Fibroblast of skin of back (primary cell): ENCODE measurements at regions not wholly inside any gene's neighbourhood (a gene's known extent, or its start where the extent isn't known, plus 50 kb on each side); places are given as distances from the start of the nearest gene placed in this dataset.
"Not testable (repeated sequence)": the region's sequence is repeated elsewhere in the genome, so short reads cannot be mapped to it uniquely, and the experiment has no call there.

Experiments
- DNase-seq: peaks from one replicate; pipeline ENCODE4 v3.0.0-alpha.2; 2013

- DNase-seq: no peak
Observed at GRCh38 chr4:134145369-134145768, 56.2 kb downstream of the PABPC4L start.

- DNase-seq: no peak
Observed at GRCh38 chr4:134144337-134144736, 57.3 kb downstream of the PABPC4L start.

GRCh38 chr4:134141728-134142127, 59.9 kb downstream of the PABPC4L start:
- no peak for DNase-seq

DNA sequence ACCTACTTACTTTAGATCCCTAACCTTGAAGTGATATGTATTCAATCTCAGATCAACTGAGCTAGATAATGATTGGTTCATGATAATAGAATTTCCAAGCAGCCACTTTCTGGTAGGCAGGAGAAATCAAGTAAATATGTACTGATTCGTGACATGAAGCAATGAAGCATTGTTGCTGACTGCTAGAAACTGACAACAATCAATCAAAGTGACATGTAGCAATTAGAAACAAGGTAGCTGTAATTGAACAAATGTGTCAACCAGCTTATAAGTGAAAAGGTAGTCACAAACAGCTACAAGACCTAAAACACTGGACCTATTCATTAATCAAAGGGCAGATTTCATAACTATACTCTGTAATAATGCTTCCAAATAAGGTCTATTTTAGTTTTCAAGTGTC, 62.4 kb downstream of the PABPC4L start:
- no peak for DNase-seq

GRCh38 chr4:134132086-134132783, 69.4 kb downstream of the PABPC4L start:
- no peak for DNase-seq

DNA sequence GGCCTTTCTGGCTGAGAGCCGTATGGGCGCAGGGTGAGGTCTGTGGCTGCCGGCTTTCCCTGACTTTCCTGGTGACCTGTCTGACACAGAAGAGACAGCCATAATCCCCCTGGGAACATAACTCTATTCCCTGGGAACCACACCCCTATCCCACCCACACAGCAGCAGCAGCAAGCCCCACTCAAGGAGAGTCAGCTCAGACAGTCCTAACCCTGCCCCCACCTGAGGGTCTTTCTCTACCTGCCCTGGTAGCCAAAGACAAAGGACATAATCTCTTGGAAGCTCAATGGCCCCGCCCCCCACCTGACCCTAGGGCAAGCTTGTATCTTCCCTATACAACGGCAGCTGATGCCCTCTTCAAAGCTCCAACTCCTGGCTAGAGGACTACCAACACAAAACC, 74.6 kb downstream of the PABPC4L start:
- DNase-seq: no peak

DNA sequence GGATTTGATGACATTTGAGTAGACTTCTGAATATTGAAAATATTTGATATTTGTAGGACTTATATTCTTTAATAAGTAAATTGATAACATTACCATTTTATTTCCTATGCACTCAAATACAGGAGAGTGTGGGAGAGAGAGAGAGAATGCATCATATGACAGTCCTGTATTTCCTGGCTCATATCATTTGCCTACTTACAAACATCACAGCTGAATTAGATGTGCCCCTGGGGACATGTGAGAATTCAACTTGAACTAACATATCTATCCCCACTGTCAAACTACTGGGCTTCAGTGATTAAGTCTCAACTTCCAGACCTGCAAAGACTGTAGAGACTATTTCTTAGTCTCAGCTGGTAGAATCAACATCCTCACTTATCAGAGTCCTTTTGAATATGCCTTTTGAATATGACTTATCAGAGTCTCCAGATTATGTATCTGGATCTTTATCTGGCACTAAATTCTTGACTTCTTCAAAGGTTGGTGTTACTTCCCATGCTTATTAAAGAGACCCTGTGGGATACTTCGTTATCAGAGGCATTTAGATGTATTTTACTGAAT, 75.5 kb downstream of the PABPC4L start:
- DNase-seq: no peak

DNA sequence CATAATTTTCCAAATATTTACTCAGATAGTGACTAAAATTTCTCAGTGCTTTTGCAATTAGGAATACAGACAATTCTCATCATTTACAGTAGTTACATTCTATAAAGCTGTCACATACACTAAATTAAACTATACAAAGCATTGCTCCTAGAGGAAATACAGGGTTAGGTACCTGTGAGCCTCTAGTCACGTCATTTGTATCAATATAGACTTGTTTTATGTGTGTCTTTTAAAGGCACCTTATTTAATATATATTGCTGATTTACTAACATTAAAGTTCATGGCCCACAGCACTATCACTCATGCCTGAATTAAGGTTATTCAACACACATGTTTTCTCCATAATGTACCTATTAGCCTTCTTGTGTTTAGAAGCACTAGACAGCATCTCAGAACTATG, 78.7 kb downstream of the PABPC4L start:
- no peak for DNase-seq

- DNase-seq: no peak
Observed at GRCh38 chr4:134117392-134118183, 84.0 kb downstream of the PABPC4L start.

GRCh38 chr4:134089885-134090284, 111.7 kb downstream of the PABPC4L start:
- no peak for DNase-seq

- no peak for DNase-seq
Observed at GRCh38 chr4:134085496-134085895, 116.1 kb downstream of the PABPC4L start.

GRCh38 chr4:134079085-134079484, 122.5 kb downstream of the PABPC4L start:
- DNase-seq: not testable (repeated sequence)

- DNase-seq: no peak
Observed at GRCh38 chr4:134078230-134078914, 123.2 kb downstream of the PABPC4L start.

GRCh38 chr4:134073711-134074110, 127.9 kb downstream of the PABPC4L start:
- no peak for DNase-seq

- no peak for DNase-seq
Observed at GRCh38 chr4:134072137-134072536, 129.5 kb downstream of the PABPC4L start.

DNA sequence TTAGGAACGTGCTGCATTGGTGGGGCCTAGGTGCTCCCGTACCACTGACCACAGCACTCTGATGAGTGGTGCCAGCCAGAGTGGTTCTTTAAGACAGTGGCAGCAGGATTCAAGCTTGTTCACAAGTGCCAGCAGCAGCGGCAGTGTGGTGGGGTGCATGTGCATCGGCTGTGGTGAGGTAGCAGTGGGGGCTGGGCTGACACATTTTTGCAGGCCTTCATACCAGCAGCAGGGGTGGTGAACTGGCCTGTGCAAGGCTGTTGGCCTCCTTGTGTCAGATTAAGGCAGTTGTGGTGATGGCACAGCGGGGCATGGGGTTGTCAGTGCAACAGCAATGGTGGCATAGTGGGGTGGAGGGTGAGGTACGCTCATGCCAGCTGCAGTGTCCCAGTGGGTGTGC, 131.4 kb downstream of the PABPC4L start:
- DNase-seq: no peak

- DNase-seq: no peak
Observed at GRCh38 chr4:134057356-134057755, 144.2 kb downstream of the PABPC4L start.

GRCh38 chr4:134046221-134046620, 155.4 kb downstream of the PABPC4L start:
- not testable (repeated sequence) for DNase-seq

- DNase-seq: no peak
Observed at GRCh38 chr4:134045411-134045810, 156.2 kb downstream of the PABPC4L start.

- DNase-seq: no peak
Observed at GRCh38 chr4:134043266-134043665, 158.3 kb downstream of the PABPC4L start.

DNA sequence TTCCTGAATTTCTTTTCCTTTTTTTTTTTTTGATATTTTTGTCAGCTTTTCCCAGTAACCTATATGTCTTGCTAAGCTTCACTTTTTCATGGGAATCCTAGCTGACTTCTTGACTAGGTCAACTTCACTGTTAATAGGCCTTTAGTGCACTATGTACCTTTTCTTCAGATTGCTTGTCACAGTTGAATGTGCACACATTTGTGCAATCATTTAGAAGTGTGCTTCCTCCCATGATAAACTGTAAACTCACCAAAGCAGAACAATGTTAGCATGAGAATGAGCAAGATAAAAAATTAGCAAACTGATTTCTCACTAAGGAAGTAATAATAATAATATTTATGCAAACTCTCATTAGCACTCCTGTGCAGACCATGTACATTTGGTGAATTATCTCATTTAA, 173.2 kb downstream of the PABPC4L start:
- DNase-seq: no peak

DNA sequence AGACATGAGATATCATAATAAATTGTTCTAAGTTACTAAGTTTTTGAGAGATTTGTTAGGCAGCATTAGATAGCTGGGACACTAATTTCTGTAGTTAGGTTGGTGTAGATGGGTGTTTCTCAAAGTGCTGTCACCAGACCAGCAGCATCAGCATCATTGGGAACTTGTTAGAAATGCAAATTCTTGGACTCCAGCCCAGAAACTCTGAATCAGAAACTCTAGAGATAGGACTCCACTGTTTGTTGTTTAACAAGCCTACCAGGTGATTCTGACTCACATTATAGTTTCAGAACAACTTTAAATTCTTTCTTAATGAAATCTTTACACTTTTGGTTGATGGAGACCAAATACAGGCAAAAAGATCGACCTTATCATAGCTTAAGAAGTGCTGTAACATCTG, 173.7 kb downstream of the PABPC4L start:
- peak; percentile 54 for DNase-seq

GRCh38 chr4:134024251-134024650, 177.3 kb downstream of the PABPC4L start:
- DNase-seq: peak; percentile 11
